HCT116 (cell line): ENCODE measurements at regions not wholly inside any gene's neighbourhood (a gene's known extent, or its start where the extent isn't known, plus 50 kb on each side); places are given as distances from the start of the nearest gene placed in this dataset.

Source experiments
- ATAC-seq: fragments of 200-7000 bp; cut with Tn5 transposase; 2 replicates; pipeline ENCODE4 v1.9.1; 2020; ENCODE audit warnings: mild to moderate bottlenecking, moderate library complexity
- BruUV-seq: library from RNA; stranded (reverse); fragments of 400-500 nt; replicated peaks from 2 replicates; lab custom pipeline; 2021; lab: Mats Ljungman, UMichigan
- CTCF ChIA-PET: fragments of 300-600 bp; sonication (Branson Sonifier 250); formaldehyde crosslinking; loops from one replicate; lab custom pipeline; 2021; ENCODE audit warnings: antibody characterized with exemption; lab: Charles Lee
- POLR2A ChIA-PET: fragments of 300-600, 350-600 bp; sonication (Branson Sonifier 250); formaldehyde crosslinking; loops from one replicate; lab custom pipeline; 2021; ENCODE audit warnings: antibody characterized with exemption; lab: Charles Lee
- RAD21 ChIA-PET, 2 experiments: fragments of 300-600 bp; sonication (Branson Sonifier 250); formaldehyde crosslinking; loops; one replicate each; lab custom pipeline; 2023; ENCODE audit warnings: low total read pairs in 2 of 2; ENCODE audit not compliant: uncharacterized antibody in 2 of 2, unreplicated experiment in 2 of 2, low non-redundant PET in 1 of 2; lab: Charles Lee
- DNase-seq: peaks from one replicate; pipeline ENCODE4 v3.0.0-alpha.2; 2010; ENCODE audit warnings: low read depth, low spot score
- H2AFZ ChIP-seq: fragments of 200-600 bp; shearing (Covaris generic), sonication (generic); 2 replicates; pipeline ENCODE4 v1.6.1; 2017; ENCODE audit warnings: low read depth, mixed run types, mixed read lengths, antibody characterized with exemption, low read length; ENCODE audit not compliant: poor library complexity, severe bottlenecking
- H3K27ac ChIP-seq: 2 replicates; pipeline ENCODE4 v1.5.1; 2012; ENCODE audit warnings: low read depth, low read length
- H3K27me3 ChIP-seq: fragments of 200-600 bp; sonication (generic); 2 replicates; pipeline ENCODE4 v1.6.1; 2016; ENCODE audit warnings: mixed run types, low read length, mixed read lengths; ENCODE audit not compliant: insufficient read depth
- H3K36me3 ChIP-seq, 2 experiments: fragments of 200-500 bp in 1 of 2; fragments of 200-600 bp in 1 of 2; sonication (Bioruptor generic) in 1 of 2; sonication (generic) in 1 of 2; 2 replicates each; pipeline versions ENCODE4 v1.5.1 to v1.6.1; 2014 to 2016; ENCODE audit warnings: low read length in 2 of 2, inconsistent platforms in 1 of 2, mixed read lengths in 1 of 2, mixed run types in 1 of 2; ENCODE audit not compliant: insufficient read depth in 2 of 2, control insufficient read depth in 1 of 2
- H3K4me1 ChIP-seq, 2 experiments: fragments of 200-600 bp in 1 of 2; sonication (generic) in 1 of 2; 2 replicates each; pipeline versions ENCODE4 v1.5.1 to v1.6.1; 2012 to 2017; ENCODE audit warnings: low read length in 2 of 2, inconsistent platforms in 1 of 2, mild to moderate bottlenecking in 1 of 2, mixed read lengths in 1 of 2, mixed run types in 1 of 2, moderate library complexity in 1 of 2; ENCODE audit not compliant: insufficient read depth in 2 of 2, control insufficient read depth in 1 of 2
- H3K4me2 ChIP-seq: fragments of 200-600 bp; sonication (generic); 2 replicates; pipeline ENCODE4 v1.6.1; 2017; ENCODE audit warnings: mixed run types, low read length, mixed read lengths
- H3K4me3 ChIP-seq, 2 experiments: fragments of 200-600 bp in 1 of 2; sonication (generic) in 1 of 2; replicated peaks in 1 of 2; 2 replicates each; pipeline ENCODE4 v1.5.1; 2011 to 2016; ENCODE audit warnings: low read length in 2 of 2, control low read depth in 1 of 2, low read depth in 1 of 2, mild to moderate bottlenecking in 1 of 2, mixed read lengths in 1 of 2, mixed run types in 1 of 2
- H3K79me2 ChIP-seq: fragments of 200-600 bp; sonication (generic); 2 replicates; pipeline ENCODE4 v1.6.1; 2017; ENCODE audit warnings: mild to moderate bottlenecking, mixed run types, low read length, moderate library complexity, mixed read lengths; ENCODE audit not compliant: insufficient read depth
- H3K9ac ChIP-seq: fragments of 200-600 bp; sonication (generic); 2 replicates; pipeline ENCODE4 v1.6.1; 2016; ENCODE audit warnings: low read length, mixed read lengths
- H3K9me2 ChIP-seq: fragments of 200-600 bp; sonication (generic), shearing (Covaris generic); 2 replicates; pipeline ENCODE4 v1.6.1; 2017; ENCODE audit warnings: mixed run types, mild to moderate bottlenecking, moderate library complexity; ENCODE audit not compliant: insufficient read depth
- H3K9me3 ChIP-seq, 2 experiments: fragments of 200-500 bp in 1 of 2; fragments of 200-600 bp in 1 of 2; sonication (Bioruptor generic) in 1 of 2; sonication (generic) in 1 of 2; 2 replicates each; pipeline ENCODE4 v1.6.1; 2014 to 2017; ENCODE audit warnings: low read length in 2 of 2, mixed read lengths in 2 of 2, inconsistent platforms in 1 of 2, low read depth in 1 of 2, mild to moderate bottlenecking in 1 of 2, mixed run types in 1 of 2, moderate library complexity in 1 of 2; ENCODE audit not compliant: control insufficient read depth in 1 of 2, insufficient read depth in 1 of 2
- H4K20me1 ChIP-seq: fragments of 200-600 bp; sonication (generic), shearing (Covaris generic); 2 replicates; pipeline ENCODE4 v1.6.1; 2017; ENCODE audit warnings: mixed run types, mild to moderate bottlenecking, moderate library complexity; ENCODE audit not compliant: insufficient read depth
- CBX3 ChIP-seq: IDR thresholded peaks from 2 replicates; pipeline ENCODE4 v1.6.1; 2012; ENCODE audit warnings: low read depth
- CEBPB ChIP-seq: IDR thresholded peaks from 2 replicates; pipeline ENCODE4 v1.6.1; 2012; ENCODE audit warnings: low read depth
- CTCF ChIP-seq, 3 experiments: fragments of 200-600 bp in 1 of 3; sonication (generic) in 1 of 3; IDR thresholded peaks in 2 of 3; conservative IDR thresholded peaks in 1 of 3; 2 replicates each; pipeline ENCODE4 v1.5.1; 2012 to 2017; ENCODE audit warnings: low read depth in 2 of 3, low read length in 2 of 3, antibody characterized with exemption in 1 of 3, borderline replicate concordance in 1 of 3, control low read depth in 1 of 3, mild to moderate bottlenecking in 1 of 3, mixed read lengths in 1 of 3, mixed run types in 1 of 3, moderate library complexity in 1 of 3; ENCODE audit not compliant: insufficient read depth in 1 of 3
- ELF1 ChIP-seq: IDR thresholded peaks from 2 replicates; pipeline ENCODE4 v1.6.1; 2012; ENCODE audit warnings: low read depth, borderline replicate concordance
- EZH2phosphoT487 ChIP-seq: fragments of 200-600 bp; IDR thresholded peaks from 2 replicates; pipeline ENCODE4 v1.6.1; 2018; ENCODE audit warnings: antibody characterized with exemption, borderline replicate concordance
- FOSL1 ChIP-seq: IDR thresholded peaks from 2 replicates; pipeline ENCODE4 v1.6.1; 2012; ENCODE audit warnings: low read depth
- RAD21 ChIP-seq: IDR thresholded peaks from 2 replicates; pipeline ENCODE4 v1.6.1; 2012; ENCODE audit warnings: low read depth, mild to moderate bottlenecking
- REST ChIP-seq: IDR thresholded peaks from 2 replicates; pipeline ENCODE4 v1.6.1; 2012; ENCODE audit warnings: low read depth
- SP1 ChIP-seq: IDR thresholded peaks from 2 replicates; pipeline ENCODE4 v1.6.1; 2012; ENCODE audit warnings: low read depth
- SRF ChIP-seq: IDR thresholded peaks from 2 replicates; pipeline ENCODE4 v1.6.1; 2012; ENCODE audit warnings: low read depth
- intact Hi-C: fragments of 100-400 bp; cut with micrococcal nuclease; formaldehyde crosslinking; loops from 2 replicates; pipeline ENCODE4 v1.10.0; 2022

GRCh38 chr2:152234277-152234676, 58.7 kb upstream of the STAM2 start:
- H3K27me3 ChIP-seq, result no peaks in the 10 kb centered on the region
- no TSS peak for BruUV-seq
- ChIA-PET POLR2A (no interaction called here), RAD21 (no interaction called here), CTCF (no interaction called here)
- H3K9me3 ChIP-seq, result peaks cover 0 to 1% of the 10 kb centered on the region in 2 experiments; a peak in 1 of 4 replicates
- no peaks in the 10 kb centered on the region for H3K79me2 ChIP-seq
- DNase-seq (no peak), ATAC-seq (no peak)
- H3K36me3 ChIP-seq, result no peaks in the 10 kb centered on the region
- H3K4me1 ChIP-seq, result no peaks in the 10 kb centered on the region
- intact Hi-C loops, result no loop called here
- no peaks in the 10 kb centered on the region for H4K20me1 ChIP-seq
- no peak overlapping the region for H2AFZ ChIP-seq
- H3K27ac ChIP-seq, result no peak overlapping the region
- no peak overlapping the region for H3K9ac ChIP-seq
- no peak for TF ChIP-seq RAD21
- TF ChIP-seq CEBPB, result no peak
- TF ChIP-seq FOSL1, result no peak
- no peak for TF ChIP-seq EZH2phosphoT487
- no peak for TF ChIP-seq CBX3
- no peak for TF ChIP-seq SRF
- no peak for TF ChIP-seq ELF1
- no peak for TF ChIP-seq SP1
- no peak for TF ChIP-seq REST
- no peak for TF ChIP-seq CTCF (IDR thresholded peaks at IDR 0.05 in 2 of 3, conservative IDR thresholded peaks at IDR 0.05 in 1 of 3; ENCODE audit: borderline replicate concordance in 1 of 3, insufficient read depth in 1 of 3, low read depth in 2 of 3, low read length in 2 of 3)
- no peak overlapping the region for H3K4me3 ChIP-seq
- no peak overlapping the region for H3K4me2 ChIP-seq
- no peaks in the 10 kb centered on the region for H3K9me2 ChIP-seq
